GM19238 (cell line): ENCODE measurements at regions not wholly inside any gene's neighbourhood (a gene's known extent, or its start where the extent isn't known, plus 50 kb on each side); places are given as distances from the start of the nearest gene placed in this dataset.

Source experiments
- DNase-seq: peaks from one replicate; pipeline ENCODE4 v3.0.0; 2011; ENCODE audit warnings: low spot score; ENCODE audit not compliant: insufficient read length

- DNase-seq: no peak
Observed at GRCh38 chr2:12338946-12339697, 377.6 kb upstream of the TRIB2 start.

- DNase-seq: no peak
Observed at GRCh38 chr2:12340164-12340563, 376.6 kb upstream of the TRIB2 start.

- DNase-seq: no peak
Observed at GRCh38 chr2:12341215-12341614, 375.5 kb upstream of the TRIB2 start.

GRCh38 chr2:12341920-12342319 lies 374.8 kb upstream of the TRIB2 start:
- DNase-seq: no peak

GRCh38 chr2:12343141-12343540 lies 373.6 kb upstream of the TRIB2 start:
- no peak for DNase-seq

GRCh38 chr2:12347066-12347493 lies 369.7 kb upstream of the TRIB2 start:
- no peak for DNase-seq

GRCh38 chr2:12348216-12348615 lies 368.5 kb upstream of the TRIB2 start:
- no peak for DNase-seq

GRCh38 chr2:12350821-12351220 lies 365.9 kb upstream of the TRIB2 start:
- no peak for DNase-seq

GRCh38 chr2:12352889-12353288 lies 363.8 kb upstream of the TRIB2 start:
- no peak for DNase-seq

- no peak for DNase-seq
Observed at GRCh38 chr2:12361506-12361905, 355.2 kb upstream of the TRIB2 start.

GRCh38 chr2:12363138-12363537 lies 353.6 kb upstream of the TRIB2 start:
- DNase-seq: no peak

GRCh38 chr2:12363569-12363968 lies 353.2 kb upstream of the TRIB2 start:
- no peak for DNase-seq

GRCh38 chr2:12369566-12369965 lies 347.2 kb upstream of the TRIB2 start:
- DNase-seq: no peak

- no peak for DNase-seq
Observed at GRCh38 chr2:12376025-12376424, 340.7 kb upstream of the TRIB2 start.

GRCh38 chr2:12379143-12379542 lies 337.6 kb upstream of the TRIB2 start:
- DNase-seq: no peak

- no peak for DNase-seq
Observed at GRCh38 chr2:12381543-12382325, 335.0 kb upstream of the TRIB2 start.

- no peak for DNase-seq
Observed at GRCh38 chr2:12382366-12382765, 334.4 kb upstream of the TRIB2 start.

- DNase-seq: no peak
Observed at GRCh38 chr2:12389344-12390045, 327.2 kb upstream of the TRIB2 start.

- no peak for DNase-seq
Observed at GRCh38 chr2:12391116-12391515, 325.6 kb upstream of the TRIB2 start.

GRCh38 chr2:12396699-12397098 lies 320.0 kb upstream of the TRIB2 start:
- DNase-seq: no peak

- no peak for DNase-seq
Observed at GRCh38 chr2:12397854-12398253, 318.9 kb upstream of the TRIB2 start.

GRCh38 chr2:12399240-12399639 lies 317.5 kb upstream of the TRIB2 start:
- no peak for DNase-seq
